GM12891 (cell line): ENCODE measurements at regions not wholly inside any gene's neighbourhood (a gene's known extent, or its start where the extent isn't known, plus 50 kb on each side); places are given as distances from the start of the nearest gene placed in this dataset.

Experiments used
- POLR2A ChIP-seq: IDR thresholded peaks from 2 replicates; pipeline ENCODE4 v1.6.1; 2011; ENCODE audit warnings: low read depth, low read length, control low read depth
- POLR2AphosphoS5 ChIP-seq: IDR thresholded peaks from 2 replicates; pipeline ENCODE4 v1.6.1; 2011; ENCODE audit warnings: low read depth, low read length, control low read depth
- POU2F2 ChIP-seq: IDR thresholded peaks from 2 replicates; pipeline ENCODE4 v1.6.1; 2011; ENCODE audit warnings: low read depth, mild to moderate bottlenecking, control low read depth, low read length, moderate library complexity
- SPI1 ChIP-seq: IDR thresholded peaks from 2 replicates; pipeline ENCODE4 v1.6.1; 2011; ENCODE audit warnings: low read depth, low read length, control low read depth
- TAF1 ChIP-seq: IDR thresholded peaks from 2 replicates; pipeline ENCODE4 v1.6.1; 2011; ENCODE audit warnings: low read depth, low read length, control low read depth

- TF ChIP-seq POLR2A (no peak), POLR2AphosphoS5 (no peak), TAF1 (no peak), POU2F2 (no peak), SPI1 (no peak)
These were observed 161.7 kb upstream of the PARP11 start for GRCh38 chr12:4034921-4035320.
